ENCODE measurements at regions not wholly inside any gene's neighbourhood (a gene's known extent, or its start where the extent isn't known, plus 50 kb on each side); places are given as distances from the start of the nearest gene placed in this dataset.

- TF ChIP-seq CTCF (IDR thresholded peaks at IDR 0.05; ENCODE audit: low read depth, low read length) (no peak), MYC (IDR thresholded peaks at IDR 0.05; ENCODE audit: low read depth, low read length) (no peak), POLR2A (IDR thresholded peaks at IDR 0.05; ENCODE audit: extremely low read depth, insufficient read length) (no peak)
Measured at GRCh38 chr4:95694411-95694810, 145.5 kb upstream of the PDHA2 start.
